K562 (cell line): ENCODE measurements at regions not wholly inside any gene's neighbourhood (a gene's known extent, or its start where the extent isn't known, plus 50 kb on each side); places are given as distances from the start of the nearest gene placed in this dataset.

ENCODE experiments used
- BACH1 ChIP-seq: fragments of 200-800 bp; sonication (Bioruptor generic); IDR thresholded peaks from 2 replicates; pipeline ENCODE4 v1.6.1; 2016; ENCODE audit warnings: missing genetic modification characterization, missing compliant biosample characterization
- CSDE1 ChIP-seq, 2 experiments: fragments of 450-650 bp; IDR thresholded peaks; 2 replicates each; pipeline ENCODE4 v1.6.1; 2016; ENCODE audit warnings: mild to moderate bottlenecking in 1 of 2
- KLF10 ChIP-seq: fragments of 250-450 bp; sonication (Bioruptor Pico); IDR thresholded peaks from 2 replicates; pipeline ENCODE4 v1.6.1; 2021; ENCODE audit warnings: matching md5 sums
- MCM7 ChIP-seq, 2 experiments: fragments of 450-650 bp; IDR thresholded peaks; 2 replicates each; pipeline ENCODE4 v1.6.1; 2016 to 2018
- NONO ChIP-seq, 2 experiments: fragments of 200-400 bp in 1 of 2; fragments of 450-650 bp in 1 of 2; formaldehyde crosslinking in 1 of 2; IDR thresholded peaks; 2 replicates each; pipeline ENCODE4 v1.6.1; 2017; ENCODE audit warnings: low read depth in 2 of 2, mild to moderate bottlenecking in 2 of 2, moderate library complexity in 2 of 2, low read length in 1 of 2
- PHF20 ChIP-seq: fragments of 450-650 bp; IDR thresholded peaks from 2 replicates; pipeline ENCODE4 v1.6.1; 2018; ENCODE audit not compliant: partially characterized antibody
- TBL1XR1 ChIP-seq, 2 experiments: IDR thresholded peaks; 2 replicates each; pipeline ENCODE4 v1.6.1; 2012; ENCODE audit warnings: improper control_type of control experiment in 2 of 2, low read length in 2 of 2, mild to moderate bottlenecking in 1 of 2
- YY1 ChIP-seq, 3 experiments: IDR thresholded peaks; 2 replicates each; pipeline ENCODE4 v1.6.1; 2011; ENCODE audit warnings: low read length in 2 of 3, mild to moderate bottlenecking in 2 of 3, moderate library complexity in 2 of 3, borderline replicate concordance in 1 of 3, control low read depth in 1 of 3, low read depth in 1 of 3; ENCODE audit not compliant: insufficient read depth in 3 of 3, insufficient replicate concordance in 2 of 3, control insufficient read depth in 1 of 3, insufficient read length in 1 of 3; ENCODE audit errors: extremely low read depth in 1 of 3
- ZFP30 ChIP-seq: fragments of 250-450 bp; sonication (Bioruptor Pico); IDR thresholded peaks from 2 replicates; pipeline ENCODE4 v1.8.0; 2022; ENCODE audit warnings: moderate library complexity, mild to moderate bottlenecking, inconsistent platforms, borderline replicate concordance
- ZFP36 ChIP-seq: fragments of 150-350 bp; IDR thresholded peaks from 2 replicates; pipeline ENCODE4 v1.6.1; 2018; ENCODE audit warnings: low read length, low read depth; ENCODE audit not compliant: partially characterized antibody
- ZKSCAN1 ChIP-seq: fragments of 150-350 bp; IDR thresholded peaks from 2 replicates; pipeline ENCODE4 v1.6.1; 2016; ENCODE audit warnings: low read depth, low read length
- ZNF263 ChIP-seq: sonication (generic); formaldehyde crosslinking; IDR thresholded peaks from 2 replicates; pipeline ENCODE4 v1.8.0; 2022; ENCODE audit warnings: mild to moderate bottlenecking, missing genetic modification reagents, borderline replicate concordance
- ZNF408 ChIP-seq: fragments of 250-450 bp; sonication (Bioruptor Pico); IDR thresholded peaks from 2 replicates; pipeline ENCODE4 v1.4.0; 2020; ENCODE audit warnings: low read depth, mild to moderate bottlenecking, moderate library complexity
- ZNF764 ChIP-seq: fragments of 250-450 bp; sonication (Bioruptor Pico); IDR thresholded peaks from 2 replicates; pipeline ENCODE4 v1.4.0; 2020; ENCODE audit warnings: low read depth, mild to moderate bottlenecking, moderate library complexity
- ZZZ3 ChIP-seq: fragments of 450-650 bp; IDR thresholded peaks from 2 replicates; pipeline ENCODE4 v1.6.1; 2016; ENCODE audit warnings: antibody characterized with exemption, mild to moderate bottlenecking, moderate library complexity
- TF ChIP-seq, protein P1 (sequence below), 2 experiments: fragments of 450-650 bp; formaldehyde crosslinking in 1 of 2; IDR thresholded peaks; 2 replicates each; pipeline versions ENCODE4 v1.4.0 to v1.6.1; 2014 to 2020; ENCODE audit warnings: mild to moderate bottlenecking in 2 of 2, borderline replicate concordance in 1 of 2, low read depth in 1 of 2

DNA sequence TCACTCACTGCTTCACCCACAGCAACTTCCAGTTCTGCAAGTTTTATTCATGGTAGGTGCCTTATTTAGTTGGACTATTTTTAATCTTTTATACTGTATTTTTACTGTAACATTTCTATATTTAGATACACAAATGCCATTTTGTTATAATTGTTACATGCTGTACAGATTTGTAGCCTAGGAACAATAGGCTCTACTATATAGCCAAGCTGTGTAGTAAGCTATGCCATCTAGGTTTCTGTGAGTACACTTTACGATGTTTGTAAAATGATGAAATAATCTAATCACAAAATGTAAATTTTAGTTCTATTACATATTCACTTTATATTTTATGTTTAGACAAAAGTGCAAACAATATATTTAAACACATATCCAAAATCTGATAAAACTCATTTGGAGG is 1187.8 kb downstream of the TECRL start (continued):
- TF ChIP-seq, protein P1, sequence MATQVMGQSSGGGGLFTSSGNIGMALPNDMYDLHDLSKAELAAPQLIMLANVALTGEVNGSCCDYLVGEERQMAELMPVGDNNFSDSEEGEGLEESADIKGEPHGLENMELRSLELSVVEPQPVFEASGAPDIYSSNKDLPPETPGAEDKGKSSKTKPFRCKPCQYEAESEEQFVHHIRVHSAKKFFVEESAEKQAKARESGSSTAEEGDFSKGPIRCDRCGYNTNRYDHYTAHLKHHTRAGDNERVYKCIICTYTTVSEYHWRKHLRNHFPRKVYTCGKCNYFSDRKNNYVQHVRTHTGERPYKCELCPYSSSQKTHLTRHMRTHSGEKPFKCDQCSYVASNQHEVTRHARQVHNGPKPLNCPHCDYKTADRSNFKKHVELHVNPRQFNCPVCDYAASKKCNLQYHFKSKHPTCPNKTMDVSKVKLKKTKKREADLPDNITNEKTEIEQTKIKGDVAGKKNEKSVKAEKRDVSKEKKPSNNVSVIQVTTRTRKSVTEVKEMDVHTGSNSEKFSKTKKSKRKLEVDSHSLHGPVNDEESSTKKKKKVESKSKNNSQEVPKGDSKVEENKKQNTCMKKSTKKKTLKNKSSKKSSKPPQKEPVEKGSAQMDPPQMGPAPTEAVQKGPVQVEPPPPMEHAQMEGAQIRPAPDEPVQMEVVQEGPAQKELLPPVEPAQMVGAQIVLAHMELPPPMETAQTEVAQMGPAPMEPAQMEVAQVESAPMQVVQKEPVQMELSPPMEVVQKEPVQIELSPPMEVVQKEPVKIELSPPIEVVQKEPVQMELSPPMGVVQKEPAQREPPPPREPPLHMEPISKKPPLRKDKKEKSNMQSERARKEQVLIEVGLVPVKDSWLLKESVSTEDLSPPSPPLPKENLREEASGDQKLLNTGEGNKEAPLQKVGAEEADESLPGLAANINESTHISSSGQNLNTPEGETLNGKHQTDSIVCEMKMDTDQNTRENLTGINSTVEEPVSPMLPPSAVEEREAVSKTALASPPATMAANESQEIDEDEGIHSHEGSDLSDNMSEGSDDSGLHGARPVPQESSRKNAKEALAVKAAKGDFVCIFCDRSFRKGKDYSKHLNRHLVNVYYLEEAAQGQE (IDR thresholded peaks at IDR 0.05; ENCODE audit: borderline replicate concordance) = no peak
- TF ChIP-seq, protein P1 (CRISPR knock-in tag; IDR thresholded peaks at IDR 0.05; ENCODE audit: low read depth) = no peak
- TF ChIP-seq PHF20 (no peak), YY1 (IDR thresholded peaks at IDR 0.05; ENCODE audit: borderline replicate concordance in 1 of 3, control insufficient read depth in 1 of 3, extremely low read depth in 1 of 3, insufficient read depth in 3 of 3, insufficient read length in 1 of 3, insufficient replicate concordance in 2 of 3, low read depth in 1 of 3, low read length in 2 of 3) (no peak), ZFP36 (no peak), KLF10 (CRISPR knock-in tag) (no peak), NONO (IDR thresholded peaks at IDR 0.05; ENCODE audit: low read depth in 2 of 2, low read length in 1 of 2) (no peak), ZZZ3 (no peak), CSDE1 (IDR thresholded peaks at IDR 0.05) (no peak), BACH1 (tag) (no peak), TBL1XR1 (IDR thresholded peaks at IDR 0.05; ENCODE audit: low read length in 2 of 2) (no peak), ZNF408 (CRISPR knock-in tag) (no peak), ZKSCAN1 (no peak), MCM7 (IDR thresholded peaks at IDR 0.05) (no peak), ZNF764 (no peak), ZNF263 (CRISPR knock-in tag) (no peak), ZFP30 (CRISPR knock-in tag) (no peak)
